ENCODE measurements at regions not wholly inside any gene's neighbourhood (a gene's known extent, or its start where the extent isn't known, plus 50 kb on each side); places are given as distances from the start of the nearest gene placed in this dataset.
"Not testable (repeated sequence)": the region's sequence is repeated elsewhere in the genome, so short reads cannot be mapped to it uniquely, and the experiment has no call there.

DNA sequence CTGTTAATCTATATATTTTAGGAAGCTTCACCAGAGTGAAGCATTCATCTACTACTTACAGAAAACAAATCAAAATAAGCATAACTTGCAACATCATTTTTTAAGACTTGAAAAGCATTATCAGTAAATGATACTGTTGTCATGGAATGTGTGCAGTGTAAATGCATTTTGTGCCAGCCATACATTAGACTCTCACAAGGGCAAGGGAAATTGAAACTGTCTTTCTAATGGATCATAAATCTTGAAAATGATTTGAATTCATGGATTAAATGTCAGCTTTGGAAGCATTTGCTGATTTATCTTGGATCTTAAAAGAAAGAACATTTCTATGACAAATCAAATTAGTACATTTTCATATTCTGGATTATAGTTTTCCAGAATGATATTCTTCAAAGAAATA is 338.3 kb upstream of the SGO1 start (continued):
- TF ChIP-seq, protein P1, sequence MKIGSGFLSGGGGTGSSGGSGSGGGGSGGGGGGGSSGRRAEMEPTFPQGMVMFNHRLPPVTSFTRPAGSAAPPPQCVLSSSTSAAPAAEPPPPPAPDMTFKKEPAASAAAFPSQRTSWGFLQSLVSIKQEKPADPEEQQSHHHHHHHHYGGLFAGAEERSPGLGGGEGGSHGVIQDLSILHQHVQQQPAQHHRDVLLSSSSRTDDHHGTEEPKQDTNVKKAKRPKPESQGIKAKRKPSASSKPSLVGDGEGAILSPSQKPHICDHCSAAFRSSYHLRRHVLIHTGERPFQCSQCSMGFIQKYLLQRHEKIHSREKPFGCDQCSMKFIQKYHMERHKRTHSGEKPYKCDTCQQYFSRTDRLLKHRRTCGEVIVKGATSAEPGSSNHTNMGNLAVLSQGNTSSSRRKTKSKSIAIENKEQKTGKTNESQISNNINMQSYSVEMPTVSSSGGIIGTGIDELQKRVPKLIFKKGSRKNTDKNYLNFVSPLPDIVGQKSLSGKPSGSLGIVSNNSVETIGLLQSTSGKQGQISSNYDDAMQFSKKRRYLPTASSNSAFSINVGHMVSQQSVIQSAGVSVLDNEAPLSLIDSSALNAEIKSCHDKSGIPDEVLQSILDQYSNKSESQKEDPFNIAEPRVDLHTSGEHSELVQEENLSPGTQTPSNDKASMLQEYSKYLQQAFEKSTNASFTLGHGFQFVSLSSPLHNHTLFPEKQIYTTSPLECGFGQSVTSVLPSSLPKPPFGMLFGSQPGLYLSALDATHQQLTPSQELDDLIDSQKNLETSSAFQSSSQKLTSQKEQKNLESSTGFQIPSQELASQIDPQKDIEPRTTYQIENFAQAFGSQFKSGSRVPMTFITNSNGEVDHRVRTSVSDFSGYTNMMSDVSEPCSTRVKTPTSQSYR (CRISPR knock-in tag; IDR thresholded peaks at IDR 0.05), result no peak
- TF ChIP-seq, protein P2, sequence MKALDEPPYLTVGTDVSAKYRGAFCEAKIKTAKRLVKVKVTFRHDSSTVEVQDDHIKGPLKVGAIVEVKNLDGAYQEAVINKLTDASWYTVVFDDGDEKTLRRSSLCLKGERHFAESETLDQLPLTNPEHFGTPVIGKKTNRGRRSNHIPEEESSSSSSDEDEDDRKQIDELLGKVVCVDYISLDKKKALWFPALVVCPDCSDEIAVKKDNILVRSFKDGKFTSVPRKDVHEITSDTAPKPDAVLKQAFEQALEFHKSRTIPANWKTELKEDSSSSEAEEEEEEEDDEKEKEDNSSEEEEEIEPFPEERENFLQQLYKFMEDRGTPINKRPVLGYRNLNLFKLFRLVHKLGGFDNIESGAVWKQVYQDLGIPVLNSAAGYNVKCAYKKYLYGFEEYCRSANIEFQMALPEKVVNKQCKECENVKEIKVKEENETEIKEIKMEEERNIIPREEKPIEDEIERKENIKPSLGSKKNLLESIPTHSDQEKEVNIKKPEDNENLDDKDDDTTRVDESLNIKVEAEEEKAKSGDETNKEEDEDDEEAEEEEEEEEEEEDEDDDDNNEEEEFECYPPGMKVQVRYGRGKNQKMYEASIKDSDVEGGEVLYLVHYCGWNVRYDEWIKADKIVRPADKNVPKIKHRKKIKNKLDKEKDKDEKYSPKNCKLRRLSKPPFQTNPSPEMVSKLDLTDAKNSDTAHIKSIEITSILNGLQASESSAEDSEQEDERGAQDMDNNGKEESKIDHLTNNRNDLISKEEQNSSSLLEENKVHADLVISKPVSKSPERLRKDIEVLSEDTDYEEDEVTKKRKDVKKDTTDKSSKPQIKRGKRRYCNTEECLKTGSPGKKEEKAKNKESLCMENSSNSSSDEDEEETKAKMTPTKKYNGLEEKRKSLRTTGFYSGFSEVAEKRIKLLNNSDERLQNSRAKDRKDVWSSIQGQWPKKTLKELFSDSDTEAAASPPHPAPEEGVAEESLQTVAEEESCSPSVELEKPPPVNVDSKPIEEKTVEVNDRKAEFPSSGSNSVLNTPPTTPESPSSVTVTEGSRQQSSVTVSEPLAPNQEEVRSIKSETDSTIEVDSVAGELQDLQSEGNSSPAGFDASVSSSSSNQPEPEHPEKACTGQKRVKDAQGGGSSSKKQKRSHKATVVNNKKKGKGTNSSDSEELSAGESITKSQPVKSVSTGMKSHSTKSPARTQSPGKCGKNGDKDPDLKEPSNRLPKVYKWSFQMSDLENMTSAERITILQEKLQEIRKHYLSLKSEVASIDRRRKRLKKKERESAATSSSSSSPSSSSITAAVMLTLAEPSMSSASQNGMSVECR (CRISPR knock-in tag; IDR thresholded peaks at IDR 0.05; ENCODE audit: borderline replicate concordance), result no peak
- TF ChIP-seq SMAD4 (CRISPR knock-in tag; IDR thresholded peaks at IDR 0.05) (no peak), NR3C1 (CRISPR knock-in tag; conservative IDR thresholded peaks at IDR 0.05; ENCODE audit: low read depth) (no peak), GTF2I (CRISPR knock-in tag; conservative IDR thresholded peaks at IDR 0.05) (no peak), ELF4 (CRISPR knock-in tag; IDR thresholded peaks at IDR 0.05; ENCODE audit: low read depth) (no peak), TEAD4 (CRISPR knock-in tag; IDR thresholded peaks at IDR 0.05) (no peak), JAZF1 (CRISPR knock-in tag; IDR thresholded peaks at IDR 0.05) (no peak), NFATC4 (CRISPR knock-in tag; IDR thresholded peaks at IDR 0.05) (no peak), ZNF416 (CRISPR knock-in tag; IDR thresholded peaks at IDR 0.05) (no peak), ZBTB21 (CRISPR knock-in tag; IDR thresholded peaks at IDR 0.05; ENCODE audit: borderline replicate concordance) (no peak), CBFB (CRISPR knock-in tag; IDR thresholded peaks at IDR 0.05; ENCODE audit: low read depth) (no peak)
- TF ChIP-seq, protein P3, sequence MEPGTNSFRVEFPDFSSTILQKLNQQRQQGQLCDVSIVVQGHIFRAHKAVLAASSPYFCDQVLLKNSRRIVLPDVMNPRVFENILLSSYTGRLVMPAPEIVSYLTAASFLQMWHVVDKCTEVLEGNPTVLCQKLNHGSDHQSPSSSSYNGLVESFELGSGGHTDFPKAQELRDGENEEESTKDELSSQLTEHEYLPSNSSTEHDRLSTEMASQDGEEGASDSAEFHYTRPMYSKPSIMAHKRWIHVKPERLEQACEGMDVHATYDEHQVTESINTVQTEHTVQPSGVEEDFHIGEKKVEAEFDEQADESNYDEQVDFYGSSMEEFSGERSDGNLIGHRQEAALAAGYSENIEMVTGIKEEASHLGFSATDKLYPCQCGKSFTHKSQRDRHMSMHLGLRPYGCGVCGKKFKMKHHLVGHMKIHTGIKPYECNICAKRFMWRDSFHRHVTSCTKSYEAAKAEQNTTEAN (CRISPR knock-in tag; IDR thresholded peaks at IDR 0.05), result no peak
- TF ChIP-seq, protein P4, sequence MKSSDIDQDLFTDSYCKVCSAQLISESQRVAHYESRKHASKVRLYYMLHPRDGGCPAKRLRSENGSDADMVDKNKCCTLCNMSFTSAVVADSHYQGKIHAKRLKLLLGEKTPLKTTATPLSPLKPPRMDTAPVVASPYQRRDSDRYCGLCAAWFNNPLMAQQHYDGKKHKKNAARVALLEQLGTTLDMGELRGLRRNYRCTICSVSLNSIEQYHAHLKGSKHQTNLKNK (CRISPR knock-in tag; IDR thresholded peaks at IDR 0.05), result no peak

DNA sequence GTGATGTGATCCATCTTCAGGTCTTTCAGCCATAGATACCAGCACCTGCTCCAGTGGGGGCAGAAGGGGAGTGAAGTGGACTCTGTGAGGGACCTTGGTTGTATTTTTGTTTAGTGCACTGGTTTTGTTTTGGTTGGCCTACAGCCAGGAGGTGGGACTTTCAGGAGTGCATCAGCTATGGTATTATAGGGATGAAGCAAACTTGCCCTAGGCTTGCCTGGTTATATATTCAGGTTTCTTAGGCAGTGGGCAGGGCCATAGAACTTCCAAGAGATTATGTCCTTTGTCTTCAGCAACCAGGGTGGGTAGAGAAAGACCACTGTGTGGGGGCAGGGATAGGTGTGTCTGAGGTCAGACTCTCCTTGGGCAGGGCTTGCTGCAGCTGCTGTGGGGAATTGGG is 337.3 kb upstream of the SGO1 start:
- no peaks in the 10 kb centered on the region for H3K4me1 Mint-ChIP-seq
- H3K4me3 Mint-ChIP-seq, result no peak overlapping the region
- H3K27ac Mint-ChIP-seq, result no peak overlapping the region
- H3K9me3 Mint-ChIP-seq, result peaks cover 6% of the 10 kb centered on the region
- no peaks in the 10 kb centered on the region for H3K36me3 Mint-ChIP-seq
- ATAC-seq, result no peak
- CTCF ChIA-PET, result interaction anchor here (1.6 kb wide), 1 partner anchor 146 kb away, joined by 3 read pairs; no protein-coding TSS in a partner anchor
- POLR2A ChIA-PET, result no interaction called here
- no peaks in the 10 kb centered on the region for H3K27me3 Mint-ChIP-seq (ENCODE audit: low read depth)
- no peak for DNase-seq (ENCODE audit: low spot score)
- TF ChIP-seq CBFB (CRISPR knock-in tag; IDR thresholded peaks at IDR 0.05; ENCODE audit: low read depth) (no peak), ZNF219 (CRISPR knock-in tag; IDR thresholded peaks at IDR 0.05; ENCODE audit: borderline replicate concordance) (no peak)
- TF ChIP-seq, protein P5, sequence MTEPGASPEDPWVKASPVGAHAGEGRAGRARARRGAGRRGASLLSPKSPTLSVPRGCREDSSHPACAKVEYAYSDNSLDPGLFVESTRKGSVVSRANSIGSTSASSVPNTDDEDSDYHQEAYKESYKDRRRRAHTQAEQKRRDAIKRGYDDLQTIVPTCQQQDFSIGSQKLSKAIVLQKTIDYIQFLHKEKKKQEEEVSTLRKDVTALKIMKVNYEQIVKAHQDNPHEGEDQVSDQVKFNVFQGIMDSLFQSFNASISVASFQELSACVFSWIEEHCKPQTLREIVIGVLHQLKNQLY (CRISPR knock-in tag; IDR thresholded peaks at IDR 0.05), result no peak
- TF ChIP-seq, protein P6, sequence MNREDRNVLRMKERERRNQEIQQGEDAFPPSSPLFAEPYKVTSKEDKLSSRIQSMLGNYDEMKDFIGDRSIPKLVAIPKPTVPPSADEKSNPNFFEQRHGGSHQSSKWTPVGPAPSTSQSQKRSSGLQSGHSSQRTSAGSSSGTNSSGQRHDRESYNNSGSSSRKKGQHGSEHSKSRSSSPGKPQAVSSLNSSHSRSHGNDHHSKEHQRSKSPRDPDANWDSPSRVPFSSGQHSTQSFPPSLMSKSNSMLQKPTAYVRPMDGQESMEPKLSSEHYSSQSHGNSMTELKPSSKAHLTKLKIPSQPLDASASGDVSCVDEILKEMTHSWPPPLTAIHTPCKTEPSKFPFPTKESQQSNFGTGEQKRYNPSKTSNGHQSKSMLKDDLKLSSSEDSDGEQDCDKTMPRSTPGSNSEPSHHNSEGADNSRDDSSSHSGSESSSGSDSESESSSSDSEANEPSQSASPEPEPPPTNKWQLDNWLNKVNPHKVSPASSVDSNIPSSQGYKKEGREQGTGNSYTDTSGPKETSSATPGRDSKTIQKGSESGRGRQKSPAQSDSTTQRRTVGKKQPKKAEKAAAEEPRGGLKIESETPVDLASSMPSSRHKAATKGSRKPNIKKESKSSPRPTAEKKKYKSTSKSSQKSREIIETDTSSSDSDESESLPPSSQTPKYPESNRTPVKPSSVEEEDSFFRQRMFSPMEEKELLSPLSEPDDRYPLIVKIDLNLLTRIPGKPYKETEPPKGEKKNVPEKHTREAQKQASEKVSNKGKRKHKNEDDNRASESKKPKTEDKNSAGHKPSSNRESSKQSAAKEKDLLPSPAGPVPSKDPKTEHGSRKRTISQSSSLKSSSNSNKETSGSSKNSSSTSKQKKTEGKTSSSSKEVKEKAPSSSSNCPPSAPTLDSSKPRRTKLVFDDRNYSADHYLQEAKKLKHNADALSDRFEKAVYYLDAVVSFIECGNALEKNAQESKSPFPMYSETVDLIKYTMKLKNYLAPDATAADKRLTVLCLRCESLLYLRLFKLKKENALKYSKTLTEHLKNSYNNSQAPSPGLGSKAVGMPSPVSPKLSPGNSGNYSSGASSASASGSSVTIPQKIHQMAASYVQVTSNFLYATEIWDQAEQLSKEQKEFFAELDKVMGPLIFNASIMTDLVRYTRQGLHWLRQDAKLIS (CRISPR knock-in tag; IDR thresholded peaks at IDR 0.05; ENCODE audit: borderline replicate concordance), result no peak
- TF ChIP-seq, protein P7, sequence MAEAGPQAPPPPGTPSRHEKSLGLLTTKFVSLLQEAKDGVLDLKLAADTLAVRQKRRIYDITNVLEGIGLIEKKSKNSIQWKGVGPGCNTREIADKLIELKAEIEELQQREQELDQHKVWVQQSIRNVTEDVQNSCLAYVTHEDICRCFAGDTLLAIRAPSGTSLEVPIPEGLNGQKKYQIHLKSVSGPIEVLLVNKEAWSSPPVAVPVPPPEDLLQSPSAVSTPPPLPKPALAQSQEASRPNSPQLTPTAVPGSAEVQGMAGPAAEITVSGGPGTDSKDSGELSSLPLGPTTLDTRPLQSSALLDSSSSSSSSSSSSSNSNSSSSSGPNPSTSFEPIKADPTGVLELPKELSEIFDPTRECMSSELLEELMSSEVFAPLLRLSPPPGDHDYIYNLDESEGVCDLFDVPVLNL (CRISPR knock-in tag; IDR thresholded peaks at IDR 0.05; ENCODE audit: borderline replicate concordance, low read depth), result no peak

DNA sequence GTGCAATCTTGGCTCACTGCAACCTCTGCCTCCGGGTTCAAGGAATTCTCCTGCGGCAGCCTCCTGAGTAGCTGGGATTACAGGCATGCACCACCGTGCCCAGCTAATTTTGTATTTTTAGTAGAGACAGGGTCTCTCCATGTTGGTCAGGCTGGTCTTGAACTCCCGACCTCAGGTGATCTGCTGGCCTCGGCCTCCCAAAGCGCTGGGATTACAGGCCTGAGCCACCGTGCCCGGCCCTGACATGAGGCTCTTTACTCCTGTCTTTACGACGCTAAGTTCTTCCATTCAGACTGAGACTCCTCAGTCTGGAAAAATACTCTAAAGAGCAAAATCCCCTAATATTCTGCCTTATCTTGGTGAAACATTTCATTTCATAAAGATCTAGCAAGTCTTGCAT is 331.3 kb upstream of the SGO1 start:
- H3K27ac Mint-ChIP-seq; POLR2A ChIA-PET; CTCF ChIA-PET; H3K4me1 Mint-ChIP-seq; ATAC-seq; H3K4me3 Mint-ChIP-seq; H3K36me3 Mint-ChIP-seq; H3K27me3 Mint-ChIP-seq (ENCODE audit: low read depth); DNase-seq (ENCODE audit: low spot score); H3K9me3 Mint-ChIP-seq: not testable (repeated sequence)
